NCI-H82 (cell line): ENCODE measurements at regions not wholly inside any gene's neighbourhood (a gene's known extent, or its start where the extent isn't known, plus 50 kb on each side); places are given as distances from the start of the nearest gene placed in this dataset.

ENCODE experiments used
- DNase-seq: peaks from one replicate; lab custom pipeline; 2025; lab: John Stamatoyannopoulos, UW

DNA sequence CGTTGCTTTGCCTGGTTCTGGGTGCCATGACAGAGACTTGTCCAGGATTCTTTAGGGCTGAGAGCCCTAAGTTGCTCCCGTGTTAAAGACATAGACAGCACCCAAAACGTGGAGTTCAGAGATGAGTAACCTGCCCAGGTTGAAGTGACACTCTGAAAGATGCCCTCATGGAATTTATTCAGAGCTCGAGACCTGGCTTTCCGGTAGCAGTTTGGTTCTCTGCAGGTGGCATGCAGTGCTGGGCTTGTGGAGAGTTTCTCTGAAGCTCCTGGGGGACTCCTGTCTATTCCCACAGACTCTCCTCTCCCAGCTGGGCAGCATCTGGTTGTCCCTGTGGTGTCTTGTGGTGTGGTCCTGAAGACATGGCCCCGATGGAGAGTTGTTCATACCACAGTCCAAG is 241.0 kb downstream of the RHOU start:
- no peak for DNase-seq

DNA sequence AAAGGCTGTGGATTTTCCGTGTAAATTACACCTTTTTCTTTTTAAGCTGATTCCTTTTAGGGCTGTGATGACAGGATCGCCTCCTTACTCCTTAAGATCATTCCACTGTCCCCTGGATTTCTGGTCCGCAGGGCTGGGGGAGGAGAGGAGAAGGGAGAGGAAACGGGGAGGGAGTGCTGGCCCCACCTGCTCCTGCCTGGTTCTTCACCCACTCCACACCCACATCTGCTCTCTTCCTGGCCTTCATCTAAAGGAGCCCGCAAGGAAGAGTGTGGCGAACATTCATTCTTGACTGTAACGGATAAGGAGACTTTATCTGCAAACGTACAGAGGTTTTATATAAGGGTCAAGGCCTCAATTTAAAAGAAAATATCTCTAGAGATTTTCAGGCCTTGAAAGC is 242.0 kb downstream of the RHOU start:
- DNase-seq = no peak

- DNase-seq = no peak
Measured at GRCh38 chr1:228977741-228978140, 242.5 kb downstream of the RHOU start.

DNA sequence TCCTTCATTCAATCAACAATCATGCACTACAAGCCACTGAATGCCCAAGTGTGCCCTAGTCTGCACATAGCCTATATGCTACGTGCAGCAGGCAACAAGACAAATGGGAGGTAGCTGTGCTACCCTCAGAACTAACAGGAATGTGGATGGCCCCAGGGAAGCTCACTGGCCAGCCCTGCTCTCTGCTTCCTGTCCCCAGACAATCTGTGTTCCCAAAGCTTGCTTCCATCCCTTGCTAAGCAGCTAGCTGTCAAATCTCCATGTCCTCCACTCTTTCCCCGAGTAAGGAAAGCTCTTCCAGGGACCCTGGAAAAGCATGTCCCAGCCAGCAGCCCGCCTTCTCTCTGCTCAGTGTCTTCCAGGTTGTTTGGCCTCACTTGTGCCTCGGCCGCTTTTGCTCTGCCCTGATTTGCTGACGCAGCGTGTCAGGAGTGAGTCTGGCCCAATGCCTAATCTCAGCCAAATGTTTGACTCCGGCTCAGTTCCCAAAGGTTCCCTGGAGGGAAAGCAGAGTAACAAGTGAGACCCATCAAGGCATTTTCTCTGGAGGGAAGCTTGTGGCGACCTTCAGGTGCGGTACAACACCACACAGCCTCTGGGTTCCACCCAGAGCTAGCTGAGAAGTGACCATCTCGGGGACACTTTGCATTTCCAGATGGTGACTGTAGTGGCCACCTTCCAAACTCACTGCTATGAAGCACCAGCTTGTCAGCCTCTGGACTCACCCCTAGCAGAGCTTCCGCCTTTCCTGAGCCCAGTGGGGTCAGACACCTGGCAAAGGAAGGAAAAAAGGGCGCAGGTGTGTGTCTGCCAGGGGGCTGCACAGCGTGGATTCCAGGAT is 243.4 kb downstream of the RHOU start:
- DNase-seq = no peak

- DNase-seq = no peak
Measured at GRCh38 chr1:228979325-228979699, 244.0 kb downstream of the RHOU start.

DNA sequence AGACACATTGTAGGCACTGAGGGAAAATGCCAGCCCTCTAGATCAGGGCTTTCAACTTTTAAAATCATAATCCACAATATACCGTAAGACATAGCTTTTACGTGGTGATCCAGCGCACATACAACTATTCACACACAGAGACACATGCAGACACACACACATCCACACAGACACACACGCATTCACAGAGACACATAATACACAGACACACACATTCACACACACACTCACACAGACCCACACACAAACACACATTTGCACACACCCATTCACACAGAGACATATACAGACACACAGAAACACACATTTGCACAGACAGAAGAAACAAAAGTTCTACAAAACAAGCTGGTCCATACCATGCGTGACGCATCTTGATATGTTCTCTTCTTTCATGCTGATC is 244.5 kb downstream of the RHOU start:
- DNase-seq = no peak

DNA sequence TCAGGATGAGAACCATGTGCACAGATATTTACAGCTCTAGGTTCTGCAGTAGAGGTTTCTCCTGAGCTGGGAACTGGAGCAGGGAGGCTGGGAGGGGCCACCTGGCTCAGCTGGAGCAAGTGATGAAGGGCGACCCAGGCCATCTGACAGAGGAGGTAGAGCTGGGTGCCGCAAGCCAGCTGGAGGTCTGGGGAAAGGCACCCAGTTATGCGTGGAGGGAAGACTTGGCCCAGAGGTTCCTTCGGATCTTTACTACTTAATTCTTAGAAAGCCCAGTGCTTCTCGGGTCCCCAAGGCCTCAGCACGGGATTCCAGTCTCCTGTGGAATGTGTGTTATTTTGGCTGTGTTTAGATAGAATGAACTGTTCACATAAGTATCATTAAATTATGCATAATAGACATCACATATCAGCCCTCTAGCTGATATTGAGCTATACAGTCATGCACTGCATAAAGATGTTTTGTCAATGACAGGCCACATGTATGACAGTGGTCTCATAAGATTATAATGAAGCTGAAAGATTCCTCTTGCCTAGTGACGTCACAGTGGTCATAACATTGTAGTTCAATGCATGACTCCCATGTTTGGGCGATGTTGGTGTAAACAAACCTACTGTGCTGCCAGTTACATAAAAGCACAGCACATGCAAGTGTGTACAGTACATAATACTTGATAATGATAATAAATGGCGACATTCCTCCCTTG is 245.1 kb downstream of the RHOU start:
- DNase-seq = no peak

DNA sequence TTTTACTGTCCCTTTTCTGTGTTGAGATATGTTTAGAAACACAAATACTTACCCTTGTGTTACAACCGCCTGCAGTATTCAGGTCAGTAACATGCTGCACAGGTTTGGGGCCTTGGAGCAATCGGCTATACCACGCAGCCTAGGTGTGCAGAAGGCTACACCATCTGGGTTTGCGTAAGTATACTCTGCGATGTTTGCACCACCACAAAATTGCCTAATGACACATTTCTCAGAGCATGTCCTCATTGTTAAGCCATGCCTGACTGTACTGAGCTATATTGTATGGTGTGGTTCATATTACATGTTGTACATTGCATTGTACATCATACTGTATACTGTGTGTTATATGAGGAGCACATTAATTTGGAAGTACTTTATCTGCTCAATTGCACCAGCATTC is 247.4 kb downstream of the RHOU start:
- no peak for DNase-seq

DNA sequence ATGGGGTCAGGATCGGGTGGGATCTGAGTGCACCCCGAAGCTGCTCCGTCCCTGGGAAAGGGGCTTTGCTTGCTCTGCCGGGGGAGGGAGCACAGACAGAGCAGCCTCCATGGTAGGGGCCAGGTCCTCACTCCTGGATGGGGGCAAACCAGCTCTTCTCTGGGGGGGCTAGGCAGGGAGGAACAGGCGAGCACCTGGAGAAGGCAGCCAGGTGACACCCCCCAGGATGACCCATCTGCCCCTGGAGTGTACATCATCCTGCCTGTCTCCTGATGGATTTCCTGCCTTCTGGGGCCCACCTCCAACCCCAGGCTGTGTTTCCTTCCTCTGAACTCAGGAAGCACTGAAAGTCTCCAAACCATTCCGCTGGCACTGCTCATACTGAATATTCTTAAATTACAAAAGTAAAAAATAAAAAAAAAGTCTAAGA is 248.0 kb downstream of the RHOU start:
- no peak for DNase-seq

- peak; percentile 23 for DNase-seq
Measured at GRCh38 chr1:228983661-228984060, 248.4 kb downstream of the RHOU start.

DNA sequence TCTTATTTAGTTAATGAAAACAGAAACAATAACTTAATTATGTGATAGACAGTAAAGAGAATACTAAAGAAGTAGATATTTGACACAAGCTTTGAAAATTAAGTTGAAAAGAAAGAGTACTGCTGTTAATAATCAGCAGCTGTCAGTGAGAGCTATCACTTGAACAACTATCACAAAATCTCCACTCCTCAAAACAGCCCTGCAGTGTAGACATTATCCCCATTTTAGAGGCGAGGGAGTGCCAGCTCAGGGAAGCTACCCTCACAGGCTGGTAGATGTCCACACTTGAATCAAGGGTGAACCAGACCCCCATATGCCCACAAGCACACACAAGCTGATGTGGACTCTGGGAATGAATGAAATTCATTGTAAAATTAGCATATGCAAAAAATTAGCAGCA is 248.8 kb downstream of the RHOU start:
- no peak for DNase-seq

DNA sequence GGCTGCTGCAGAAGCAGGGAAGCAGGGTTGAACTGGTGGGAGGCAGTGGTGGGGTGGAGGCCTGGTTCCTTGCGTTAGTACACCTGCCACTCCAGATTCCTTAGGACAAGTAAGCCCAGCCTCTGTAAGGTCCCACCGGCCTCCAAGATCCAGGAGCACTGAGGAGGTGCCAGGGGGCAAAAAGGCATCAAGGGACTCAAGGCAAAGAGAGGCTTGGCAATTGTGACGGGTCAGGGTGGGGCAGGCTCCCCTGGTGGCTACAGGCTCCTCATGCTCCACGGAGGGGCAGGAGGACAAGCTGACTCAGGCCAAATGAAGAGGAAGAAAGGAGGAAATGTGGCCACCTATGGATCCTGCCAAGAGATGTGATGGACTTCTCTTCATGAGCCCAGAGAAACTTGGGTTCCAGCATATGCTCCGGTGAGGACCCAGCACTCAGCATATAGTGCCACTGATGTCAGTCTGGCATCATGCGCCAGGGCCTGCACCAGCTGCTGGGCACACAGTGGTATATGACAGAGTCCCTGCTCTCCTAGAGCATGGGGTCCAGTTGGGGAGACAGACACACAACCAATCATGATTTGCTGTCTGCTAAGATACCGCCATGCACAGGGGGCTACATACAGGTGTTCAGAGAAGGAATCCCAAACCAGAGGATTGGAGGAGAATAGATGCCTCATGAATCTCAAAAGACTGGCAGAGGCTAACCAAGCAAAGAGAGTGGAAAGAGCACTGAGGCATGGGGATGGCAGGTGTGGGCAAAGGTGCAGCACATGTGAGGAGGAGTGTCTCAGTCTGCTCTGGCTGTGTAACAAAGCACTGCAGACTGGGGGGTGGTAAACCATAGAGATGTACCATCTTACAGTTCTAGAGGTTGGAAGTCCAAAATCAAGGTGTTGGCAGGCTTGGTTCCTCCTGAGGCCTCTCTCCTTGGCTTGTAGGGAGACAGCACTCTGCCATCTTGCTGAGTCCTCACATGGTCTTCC is 249.7 kb downstream of the RHOU start:
- no peak for DNase-seq

DNA sequence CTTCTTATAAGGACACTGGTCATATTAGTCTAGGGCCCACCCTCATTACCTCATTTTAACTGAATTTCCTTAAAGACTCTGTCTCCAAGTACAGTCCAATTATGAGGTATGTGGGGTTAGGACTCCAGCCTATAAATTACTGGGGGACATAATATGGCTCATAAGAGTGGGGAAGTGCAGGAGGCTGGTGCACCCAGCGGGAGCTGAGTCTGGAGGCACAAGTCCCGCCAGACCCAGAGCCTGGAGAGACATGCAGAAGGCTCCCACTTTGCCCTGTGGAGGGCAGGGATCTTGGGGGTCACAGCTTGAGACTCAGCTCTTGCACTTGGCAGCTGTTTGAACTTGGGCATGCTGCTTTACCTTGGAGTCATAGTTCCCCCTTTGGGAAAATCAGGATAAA is 250.4 kb downstream of the RHOU start:
- no peak for DNase-seq

- no peak for DNase-seq
Measured at GRCh38 chr1:228986093-228986904, 251.0 kb downstream of the RHOU start.

- DNase-seq = no peak
Measured at GRCh38 chr1:228987286-228987685, 252.0 kb downstream of the RHOU start.

GRCh38 chr1:228987736-228988506 is 252.6 kb downstream of the RHOU start:
- DNase-seq = no peak

- DNase-seq = peak; percentile 26
Measured at GRCh38 chr1:228988664-228989063, 253.4 kb downstream of the RHOU start.

- DNase-seq = no peak
Measured at GRCh38 chr1:228989176-228989575, 253.9 kb downstream of the RHOU start.

GRCh38 chr1:228989676-228989991 is 254.4 kb downstream of the RHOU start:
- DNase-seq = no peak

DNA sequence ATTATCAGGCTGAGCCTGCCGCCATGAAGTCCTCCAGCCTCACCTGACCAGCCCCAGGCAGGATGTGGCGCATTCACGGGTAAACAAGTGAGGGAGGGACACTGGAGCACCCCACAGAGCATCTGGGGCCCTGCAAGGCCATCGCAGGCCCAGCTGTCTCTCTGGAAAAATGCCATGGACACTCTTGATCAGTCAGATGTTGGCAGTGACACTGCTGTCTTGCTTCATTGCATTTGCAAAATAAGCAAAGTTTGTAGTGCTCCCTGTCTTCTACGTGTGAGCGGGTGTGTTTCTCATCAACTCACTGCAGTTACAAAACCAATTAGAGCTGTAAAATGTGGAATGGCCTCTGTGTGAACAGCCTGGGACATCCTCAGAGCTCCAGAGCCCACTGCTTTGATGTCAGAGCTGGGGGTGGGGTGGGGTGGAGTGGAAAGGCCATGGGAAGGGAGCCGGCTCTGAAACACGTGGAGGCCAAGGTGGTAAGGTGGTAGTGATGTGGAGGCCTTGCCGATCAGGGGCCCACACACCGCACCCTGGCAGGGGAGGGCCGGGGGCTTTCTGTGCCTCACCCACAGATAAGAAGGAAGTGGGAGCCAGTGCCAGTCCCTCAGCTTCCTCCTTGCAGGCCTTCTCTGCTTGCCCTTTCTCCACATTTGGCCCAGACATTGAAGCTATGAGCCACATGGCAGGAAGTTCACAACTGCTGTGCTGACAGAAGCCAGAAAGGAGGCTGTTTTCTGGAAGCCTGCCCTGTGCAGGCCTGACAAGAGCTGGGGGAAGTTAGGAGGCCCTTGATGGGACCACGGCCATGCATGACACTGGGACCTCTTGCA is 254.9 kb downstream of the RHOU start:
- no peak for DNase-seq
